HEK293 (cell line): ENCODE measurements at regions not wholly inside any gene's neighbourhood (a gene's known extent, or its start where the extent isn't known, plus 50 kb on each side); places are given as distances from the start of the nearest gene placed in this dataset.

Experiments
- CTCF ChIA-PET: fragments of 350-600 bp; formaldehyde crosslinking; extraction: SDS; loops from one replicate; lab custom pipeline; 2021; ENCODE audit warnings: antibody characterized with exemption; lab: Yijun Ruan, JAX
- POLR2A ChIA-PET: fragments of 300-600 bp; formaldehyde crosslinking; extraction: SDS; loops from one replicate; lab custom pipeline; 2020; ENCODE audit warnings: antibody characterized with exemption, inconsistent platforms; lab: Yijun Ruan, JAX
- H3K27ac ChIP-seq: fragments of 200-500 bp; sonication (Bioruptor generic); 2 replicates; pipeline ENCODE4 v1.5.1; 2014; ENCODE audit warnings: low read depth, low read length, control low read depth, inconsistent platforms; ENCODE audit errors: extremely low read depth
- H3K36me3 ChIP-seq, 2 experiments: fragments of 200-500 bp in 1 of 2; sonication (Bioruptor generic) in 1 of 2; 1 replicate in 1 of 2; 2 replicates in 1 of 2; pipeline ENCODE4 v1.5.1; 2014 to 2017; ENCODE audit warnings: inconsistent platforms in 2 of 2, low read length in 2 of 2; ENCODE audit not compliant: control insufficient read depth in 2 of 2, insufficient read depth in 1 of 2
- H3K4me1 ChIP-seq: fragments of 200-500 bp; sonication (Bioruptor generic); 2 replicates; pipeline ENCODE4 v1.5.1; 2014; ENCODE audit warnings: mild to moderate bottlenecking, low read length, inconsistent platforms; ENCODE audit not compliant: control insufficient read depth, insufficient read depth
- H3K4me3 ChIP-seq: 2 replicates; pipeline ENCODE4 v1.5.1; 2011; ENCODE audit warnings: low read depth, mild to moderate bottlenecking, control low read depth, low read length, moderate library complexity
- H3K9me3 ChIP-seq: fragments of 200-500 bp; sonication (Bioruptor generic); 2 replicates; pipeline ENCODE4 v1.5.1; 2014; ENCODE audit warnings: low read depth, low read length, inconsistent platforms; ENCODE audit not compliant: control insufficient read depth, insufficient read depth
- SP7 ChIP-seq: fragments of 450-650 bp; formaldehyde crosslinking; IDR thresholded peaks from 2 replicates; pipeline ENCODE4 v1.5.1; 2016; ENCODE audit warnings: missing biosample characterization, missing genetic modification characterization
- ZBTB17 ChIP-seq: fragments of 450-650 bp; formaldehyde crosslinking; IDR thresholded peaks from 2 replicates; pipeline ENCODE4 v1.5.1; 2016; ENCODE audit warnings: missing biosample characterization, missing genetic modification characterization
- ZIC2 ChIP-seq: fragments of 450-650 bp; formaldehyde crosslinking; IDR thresholded peaks from 2 replicates; pipeline ENCODE4 v1.5.1; 2016; ENCODE audit warnings: missing biosample characterization, missing genetic modification characterization
- ZNF138 ChIP-seq: fragments of 450-650 bp; formaldehyde crosslinking; IDR thresholded peaks from 2 replicates; pipeline ENCODE4 v1.5.1; 2016; ENCODE audit warnings: missing biosample characterization, missing genetic modification characterization, borderline replicate concordance
- ZNF202 ChIP-seq: fragments of 450-650 bp; formaldehyde crosslinking; IDR thresholded peaks from 2 replicates; pipeline ENCODE4 v1.5.1; 2016; ENCODE audit warnings: missing biosample characterization, missing genetic modification characterization, borderline replicate concordance
- ZNF433 ChIP-seq: fragments of 450-650 bp; formaldehyde crosslinking; IDR thresholded peaks from 2 replicates; pipeline ENCODE4 v1.5.1; 2016; ENCODE audit warnings: missing biosample characterization, missing genetic modification characterization, low read depth
- ZNF501 ChIP-seq: fragments of 450-650 bp; formaldehyde crosslinking; IDR thresholded peaks from 2 replicates; pipeline ENCODE4 v1.5.1; 2016; ENCODE audit warnings: missing biosample characterization, missing genetic modification characterization
- ZNF555 ChIP-seq: fragments of 450-650 bp; formaldehyde crosslinking; conservative IDR thresholded peaks from 2 replicates; pipeline ENCODE4 v1.5.1; 2017; ENCODE audit warnings: missing biosample characterization, mild to moderate bottlenecking, missing genetic modification characterization, inconsistent platforms
- ZNF600 ChIP-seq: fragments of 450-650 bp; formaldehyde crosslinking; IDR thresholded peaks from 2 replicates; pipeline ENCODE4 v1.5.1; 2016; ENCODE audit warnings: missing biosample characterization, missing genetic modification characterization
- ZNF658 ChIP-seq: fragments of 450-650 bp; formaldehyde crosslinking; IDR thresholded peaks from 2 replicates; pipeline ENCODE4; 2016; ENCODE audit warnings: missing biosample characterization, missing genetic modification characterization
- ZNF768 ChIP-seq: fragments of 450-650 bp; formaldehyde crosslinking; IDR thresholded peaks from 2 replicates; pipeline ENCODE4 v1.5.1; 2018; ENCODE audit warnings: missing biosample characterization, mild to moderate bottlenecking, missing genetic modification characterization
- TF ChIP-seq, protein P1 (sequence below): fragments of 450-650 bp; formaldehyde crosslinking; IDR thresholded peaks from 2 replicates; pipeline ENCODE4; 2016; ENCODE audit warnings: missing biosample characterization, missing genetic modification characterization
- TF ChIP-seq, protein P2 (sequence below): fragments of 450-650 bp; formaldehyde crosslinking; IDR thresholded peaks from 2 replicates; pipeline ENCODE4 v1.5.1; 2016; ENCODE audit warnings: missing biosample characterization, missing genetic modification characterization
- TF ChIP-seq, protein P3 (sequence below): fragments of 450-650 bp; formaldehyde crosslinking; IDR thresholded peaks from 2 replicates; pipeline ENCODE4 v1.5.1; 2017; ENCODE audit warnings: missing biosample characterization, missing genetic modification characterization
- TF ChIP-seq, protein P4 (sequence below): fragments of 450-650 bp; formaldehyde crosslinking; IDR thresholded peaks from 2 replicates; pipeline ENCODE4 v1.5.1; 2017; ENCODE audit warnings: missing biosample characterization, missing genetic modification characterization

DNA sequence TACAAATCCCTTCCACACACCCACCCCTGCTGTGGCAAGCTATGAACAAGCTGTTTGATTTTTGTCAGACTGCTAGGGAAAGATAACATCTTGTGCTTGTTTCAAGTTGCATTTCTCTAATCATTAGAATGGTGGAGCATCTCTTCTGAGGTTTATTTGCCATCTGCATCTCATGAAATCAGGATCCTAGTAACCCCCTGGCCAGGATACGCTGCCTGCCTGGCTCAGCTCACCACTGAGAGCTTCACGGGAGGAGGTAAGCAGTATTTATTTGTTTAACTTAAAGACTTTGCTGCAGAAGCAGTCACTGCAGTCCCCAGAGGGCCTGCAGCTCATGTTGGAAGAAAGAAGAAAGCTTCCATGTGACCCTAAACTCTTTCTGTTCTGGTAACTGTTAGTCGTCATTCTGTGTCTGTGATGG, 83.3 kb upstream of the CXCL14 start (continued):
- TF ChIP-seq ZNF433 (no peak), ZNF501 (tag by site-specific recombination) (no peak)
- TF ChIP-seq, protein P1, sequence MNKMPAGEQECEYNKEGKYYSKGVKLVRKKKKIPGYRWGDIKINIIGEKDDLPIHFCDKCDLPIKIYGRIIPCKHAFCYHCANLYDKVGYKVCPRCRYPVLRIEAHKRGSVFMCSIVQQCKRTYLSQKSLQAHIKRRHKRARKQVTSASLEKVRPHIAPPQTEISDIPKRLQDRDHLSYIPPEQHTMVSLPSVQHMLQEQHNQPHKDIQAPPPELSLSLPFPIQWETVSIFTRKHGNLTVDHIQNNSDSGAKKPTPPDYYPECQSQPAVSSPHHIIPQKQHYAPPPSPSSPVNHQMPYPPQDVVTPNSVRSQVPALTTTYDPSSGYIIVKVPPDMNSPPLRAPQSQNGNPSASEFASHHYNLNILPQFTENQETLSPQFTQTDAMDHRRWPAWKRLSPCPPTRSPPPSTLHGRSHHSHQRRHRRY (tag by site-specific recombination), result no peak

DNA sequence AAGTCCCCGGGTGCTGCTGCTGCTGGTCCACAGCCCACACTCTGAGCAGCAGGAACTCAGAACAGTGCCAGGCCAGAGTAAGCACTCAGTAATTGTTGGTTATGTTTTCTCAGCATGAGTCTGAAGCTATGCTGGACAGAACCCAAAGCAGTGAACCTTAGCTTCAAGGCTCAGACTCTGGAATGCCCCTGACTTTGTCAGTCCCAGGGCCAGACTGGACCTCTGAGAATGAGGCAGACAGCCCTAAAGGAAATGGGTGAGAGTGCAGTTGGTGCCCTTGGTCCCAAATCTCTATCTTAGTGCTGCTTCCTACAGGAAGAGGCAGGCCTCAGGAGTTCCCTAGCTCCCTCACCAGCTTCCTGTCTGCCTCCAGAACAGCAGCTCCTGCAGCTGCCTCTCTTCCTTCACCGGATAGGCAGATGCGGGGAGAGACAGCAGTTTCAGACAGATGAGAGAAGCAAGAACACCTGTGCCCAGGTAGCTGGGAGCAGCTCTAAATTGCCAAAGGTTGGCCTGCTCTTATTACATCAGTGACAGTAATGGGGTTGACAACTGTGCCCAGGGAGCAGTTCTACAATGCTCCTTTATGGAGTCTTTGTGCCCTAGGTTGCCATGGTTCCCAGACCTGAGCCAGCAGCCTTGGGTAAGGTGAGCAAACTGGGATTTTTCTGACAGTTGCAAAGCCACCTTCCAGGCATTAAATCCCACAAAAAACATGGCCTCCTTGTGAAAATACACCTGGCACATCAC, 82.2 kb upstream of the CXCL14 start:
- ChIA-PET POLR2A (no interaction called here), CTCF (interaction anchor here (0.7 to 1.7 kb wide), 4 partner anchors 95 to 203 kb away, joined by 3 to 6 read pairs (median 3); no protein-coding TSS in a partner anchor)
- Histone ChIP-seq H3K9me3 (no peaks in the 10 kb centered on the region), H3K4me1 (peaks cover 10% of the 10 kb centered on the region), H3K4me3 (no peak overlapping the region), H3K36me3 (no peaks in the 10 kb centered on the region), H3K27ac (no peak overlapping the region)
- 0 out of 2 replicates have a peak, but pooled peaks have one; percentile 29 for TF ChIP-seq SP7
- TF ChIP-seq ZIC2 (tag by site-specific recombination), result peak; percentile 89
- TF ChIP-seq, protein P2, sequence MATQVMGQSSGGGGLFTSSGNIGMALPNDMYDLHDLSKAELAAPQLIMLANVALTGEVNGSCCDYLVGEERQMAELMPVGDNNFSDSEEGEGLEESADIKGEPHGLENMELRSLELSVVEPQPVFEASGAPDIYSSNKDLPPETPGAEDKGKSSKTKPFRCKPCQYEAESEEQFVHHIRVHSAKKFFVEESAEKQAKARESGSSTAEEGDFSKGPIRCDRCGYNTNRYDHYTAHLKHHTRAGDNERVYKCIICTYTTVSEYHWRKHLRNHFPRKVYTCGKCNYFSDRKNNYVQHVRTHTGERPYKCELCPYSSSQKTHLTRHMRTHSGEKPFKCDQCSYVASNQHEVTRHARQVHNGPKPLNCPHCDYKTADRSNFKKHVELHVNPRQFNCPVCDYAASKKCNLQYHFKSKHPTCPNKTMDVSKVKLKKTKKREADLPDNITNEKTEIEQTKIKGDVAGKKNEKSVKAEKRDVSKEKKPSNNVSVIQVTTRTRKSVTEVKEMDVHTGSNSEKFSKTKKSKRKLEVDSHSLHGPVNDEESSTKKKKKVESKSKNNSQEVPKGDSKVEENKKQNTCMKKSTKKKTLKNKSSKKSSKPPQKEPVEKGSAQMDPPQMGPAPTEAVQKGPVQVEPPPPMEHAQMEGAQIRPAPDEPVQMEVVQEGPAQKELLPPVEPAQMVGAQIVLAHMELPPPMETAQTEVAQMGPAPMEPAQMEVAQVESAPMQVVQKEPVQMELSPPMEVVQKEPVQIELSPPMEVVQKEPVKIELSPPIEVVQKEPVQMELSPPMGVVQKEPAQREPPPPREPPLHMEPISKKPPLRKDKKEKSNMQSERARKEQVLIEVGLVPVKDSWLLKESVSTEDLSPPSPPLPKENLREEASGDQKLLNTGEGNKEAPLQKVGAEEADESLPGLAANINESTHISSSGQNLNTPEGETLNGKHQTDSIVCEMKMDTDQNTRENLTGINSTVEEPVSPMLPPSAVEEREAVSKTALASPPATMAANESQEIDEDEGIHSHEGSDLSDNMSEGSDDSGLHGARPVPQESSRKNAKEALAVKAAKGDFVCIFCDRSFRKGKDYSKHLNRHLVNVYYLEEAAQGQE (tag by site-specific recombination), result peak; percentile 86
- TF ChIP-seq ZBTB17 (tag by site-specific recombination), result 0 out of 2 replicates have a peak, but pooled peaks have one; percentile 22
- TF ChIP-seq, protein P3, sequence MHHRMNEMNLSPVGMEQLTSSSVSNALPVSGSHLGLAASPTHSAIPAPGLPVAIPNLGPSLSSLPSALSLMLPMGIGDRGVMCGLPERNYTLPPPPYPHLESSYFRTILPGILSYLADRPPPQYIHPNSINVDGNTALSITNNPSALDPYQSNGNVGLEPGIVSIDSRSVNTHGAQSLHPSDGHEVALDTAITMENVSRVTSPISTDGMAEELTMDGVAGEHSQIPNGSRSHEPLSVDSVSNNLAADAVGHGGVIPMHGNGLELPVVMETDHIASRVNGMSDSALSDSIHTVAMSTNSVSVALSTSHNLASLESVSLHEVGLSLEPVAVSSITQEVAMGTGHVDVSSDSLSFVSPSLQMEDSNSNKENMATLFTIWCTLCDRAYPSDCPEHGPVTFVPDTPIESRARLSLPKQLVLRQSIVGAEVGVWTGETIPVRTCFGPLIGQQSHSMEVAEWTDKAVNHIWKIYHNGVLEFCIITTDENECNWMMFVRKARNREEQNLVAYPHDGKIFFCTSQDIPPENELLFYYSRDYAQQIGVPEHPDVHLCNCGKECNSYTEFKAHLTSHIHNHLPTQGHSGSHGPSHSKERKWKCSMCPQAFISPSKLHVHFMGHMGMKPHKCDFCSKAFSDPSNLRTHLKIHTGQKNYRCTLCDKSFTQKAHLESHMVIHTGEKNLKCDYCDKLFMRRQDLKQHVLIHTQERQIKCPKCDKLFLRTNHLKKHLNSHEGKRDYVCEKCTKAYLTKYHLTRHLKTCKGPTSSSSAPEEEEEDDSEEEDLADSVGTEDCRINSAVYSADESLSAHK (tag by site-specific recombination), result no peak
- no peak for TF ChIP-seq ZNF658 (tag by site-specific recombination)
- no peak for TF ChIP-seq ZNF768 (tag by site-specific recombination)
- 0 out of 2 replicates have a peak, but pooled peaks have one; percentile 18 for TF ChIP-seq ZNF600 (tag by site-specific recombination)

DNA sequence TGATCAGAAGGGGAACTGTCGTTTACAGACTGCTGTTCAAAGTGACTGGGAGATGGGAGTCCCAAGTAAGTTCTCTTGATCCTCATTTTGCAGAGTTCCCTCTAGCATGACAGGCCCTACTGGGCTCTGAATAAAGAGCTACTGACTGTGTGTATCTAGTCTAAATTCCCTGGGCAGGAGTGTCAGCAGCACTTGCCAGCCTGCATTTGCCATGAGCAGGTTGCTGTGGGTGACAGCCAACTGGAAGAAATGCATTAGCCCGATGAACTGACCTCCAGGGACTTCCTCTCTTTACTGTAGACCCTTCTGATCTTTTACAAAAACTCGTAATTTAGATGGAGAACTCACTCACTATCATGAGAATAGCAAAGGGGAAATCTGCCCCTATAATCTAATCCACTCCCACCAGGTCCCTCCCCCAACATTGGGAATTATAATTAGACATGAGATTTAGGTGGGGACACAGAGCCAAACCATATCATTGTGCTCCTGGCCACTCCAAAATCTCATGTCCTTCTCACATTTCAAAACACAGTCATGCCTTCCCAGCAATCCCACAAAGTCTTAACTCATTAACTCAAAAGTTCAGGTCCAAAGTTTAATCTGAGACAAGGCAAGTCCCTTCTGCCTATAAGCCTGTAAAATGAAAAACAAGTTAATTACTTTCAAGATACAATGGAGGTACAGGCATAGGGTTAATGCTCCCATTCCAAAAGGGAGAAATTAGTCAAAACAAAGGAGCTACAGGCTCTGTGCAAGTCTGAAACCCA, 78.9 kb upstream of the CXCL14 start:
- Histone ChIP-seq H3K27ac (no peak overlapping the region), H3K4me3 (no peak overlapping the region), H3K4me1 (peaks cover 10% of the 10 kb centered on the region), H3K9me3 (no peaks in the 10 kb centered on the region)
- POLR2A ChIA-PET, result no interaction called here
- TF ChIP-seq, protein P4, sequence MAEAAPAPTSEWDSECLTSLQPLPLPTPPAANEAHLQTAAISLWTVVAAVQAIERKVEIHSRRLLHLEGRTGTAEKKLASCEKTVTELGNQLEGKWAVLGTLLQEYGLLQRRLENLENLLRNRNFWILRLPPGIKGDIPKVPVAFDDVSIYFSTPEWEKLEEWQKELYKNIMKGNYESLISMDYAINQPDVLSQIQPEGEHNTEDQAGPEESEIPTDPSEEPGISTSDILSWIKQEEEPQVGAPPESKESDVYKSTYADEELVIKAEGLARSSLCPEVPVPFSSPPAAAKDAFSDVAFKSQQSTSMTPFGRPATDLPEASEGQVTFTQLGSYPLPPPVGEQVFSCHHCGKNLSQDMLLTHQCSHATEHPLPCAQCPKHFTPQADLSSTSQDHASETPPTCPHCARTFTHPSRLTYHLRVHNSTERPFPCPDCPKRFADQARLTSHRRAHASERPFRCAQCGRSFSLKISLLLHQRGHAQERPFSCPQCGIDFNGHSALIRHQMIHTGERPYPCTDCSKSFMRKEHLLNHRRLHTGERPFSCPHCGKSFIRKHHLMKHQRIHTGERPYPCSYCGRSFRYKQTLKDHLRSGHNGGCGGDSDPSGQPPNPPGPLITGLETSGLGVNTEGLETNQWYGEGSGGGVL (tag by site-specific recombination), result no peak
- TF ChIP-seq ZNF555 (tag by site-specific recombination) (no peak), ZNF202 (tag by site-specific recombination) (no peak), SP7 (0 out of 2 replicates have a peak, but pooled peaks have one; percentile 21), ZNF138 (tag by site-specific recombination) (no peak)
- TF ChIP-seq, all 188 proteins: peak for 1
- H3K36me3 ChIP-seq, result no peaks in the 10 kb centered on the region
- CTCF ChIA-PET, result no interaction called here
